ENCODE measurements at regions not wholly inside any gene's neighbourhood (a gene's known extent, or its start where the extent isn't known, plus 50 kb on each side); places are given as distances from the start of the nearest gene placed in this dataset.

DNA sequence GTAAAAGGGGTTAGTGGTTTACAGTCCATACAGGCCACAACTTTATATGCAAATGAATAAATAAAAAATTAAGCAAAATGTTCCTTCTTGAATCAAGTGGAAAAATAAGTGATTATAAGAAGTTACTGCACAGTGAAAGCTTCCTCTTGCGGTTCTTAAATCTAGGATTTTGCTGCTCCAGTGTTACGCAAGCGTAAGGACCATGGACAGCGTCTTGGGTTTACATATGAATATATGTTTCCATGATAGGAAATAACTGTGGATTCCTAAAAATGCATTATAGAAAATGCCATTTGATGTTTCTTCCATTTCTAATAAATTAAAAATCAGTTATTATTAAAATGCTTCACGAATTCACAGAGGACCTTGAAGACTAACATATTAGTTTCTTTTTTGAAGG lies 176.6 kb upstream of the POU3F2 start:
- H3K9ac ChIP-seq (ENCODE audit: low read length) = no peak overlapping the region
- no peaks in the 10 kb centered on the region for H3K27me3 ChIP-seq (ENCODE audit: low read length)
- H3K27ac ChIP-seq (ENCODE audit: low read depth, low read length) = no peak overlapping the region
- H3K9me2 ChIP-seq (replicated peaks; ENCODE audit: insufficient read depth, low read length) = no peaks in the 10 kb centered on the region
- H2AFZ ChIP-seq (ENCODE audit: low read depth, low read length, severe bottlenecking) = no peak overlapping the region
- no peaks in the 10 kb centered on the region for H3K9me3 ChIP-seq (ENCODE audit: insufficient read depth, low read length)
- H3K4me2 ChIP-seq (ENCODE audit: low read depth, low read length, poor library complexity, severe bottlenecking) = no peak overlapping the region
- no peaks in the 10 kb centered on the region for H3F3A ChIP-seq (ENCODE audit: insufficient read depth)
- no peaks in the 10 kb centered on the region for H4K20me1 ChIP-seq (ENCODE audit: low read depth, low read length)
- no peak for TF ChIP-seq EZH2phosphoT487 (conservative IDR thresholded peaks at IDR 0.05; ENCODE audit: low read length)
- TF ChIP-seq, protein P1, sequence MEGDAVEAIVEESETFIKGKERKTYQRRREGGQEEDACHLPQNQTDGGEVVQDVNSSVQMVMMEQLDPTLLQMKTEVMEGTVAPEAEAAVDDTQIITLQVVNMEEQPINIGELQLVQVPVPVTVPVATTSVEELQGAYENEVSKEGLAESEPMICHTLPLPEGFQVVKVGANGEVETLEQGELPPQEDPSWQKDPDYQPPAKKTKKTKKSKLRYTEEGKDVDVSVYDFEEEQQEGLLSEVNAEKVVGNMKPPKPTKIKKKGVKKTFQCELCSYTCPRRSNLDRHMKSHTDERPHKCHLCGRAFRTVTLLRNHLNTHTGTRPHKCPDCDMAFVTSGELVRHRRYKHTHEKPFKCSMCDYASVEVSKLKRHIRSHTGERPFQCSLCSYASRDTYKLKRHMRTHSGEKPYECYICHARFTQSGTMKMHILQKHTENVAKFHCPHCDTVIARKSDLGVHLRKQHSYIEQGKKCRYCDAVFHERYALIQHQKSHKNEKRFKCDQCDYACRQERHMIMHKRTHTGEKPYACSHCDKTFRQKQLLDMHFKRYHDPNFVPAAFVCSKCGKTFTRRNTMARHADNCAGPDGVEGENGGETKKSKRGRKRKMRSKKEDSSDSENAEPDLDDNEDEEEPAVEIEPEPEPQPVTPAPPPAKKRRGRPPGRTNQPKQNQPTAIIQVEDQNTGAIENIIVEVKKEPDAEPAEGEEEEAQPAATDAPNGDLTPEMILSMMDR (IDR thresholded peaks at IDR 0.05; ENCODE audit: insufficient read depth, low read length, poor library complexity, severe bottlenecking) = no peak
- no peaks in the 10 kb centered on the region for H3K79me2 ChIP-seq (ENCODE audit: insufficient read depth, low read length)
- H3K36me3 ChIP-seq (ENCODE audit: low read length) = no peaks in the 10 kb centered on the region
- H3K4me3 ChIP-seq (ENCODE audit: insufficient read depth, low read length, poor library complexity, severe bottlenecking) = no peak overlapping the region

DNA sequence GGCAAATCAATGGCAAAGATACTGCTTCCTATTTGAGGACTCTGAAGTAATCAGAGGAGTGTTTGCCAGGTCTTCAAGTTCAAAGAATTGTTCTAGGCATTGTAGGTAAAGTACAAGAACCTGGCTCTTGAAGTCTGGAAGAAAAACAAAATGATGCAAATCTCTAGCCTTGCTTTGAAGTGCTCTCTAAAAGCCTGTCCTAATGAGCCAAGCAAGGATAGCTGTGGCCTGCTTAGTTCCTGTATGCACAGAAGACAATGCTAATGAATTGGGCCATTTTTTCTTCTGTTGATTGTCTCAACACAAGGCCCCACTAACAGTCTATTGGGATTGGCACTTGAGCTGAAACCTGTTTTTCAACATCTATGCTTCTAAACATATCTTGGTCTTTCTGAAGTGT lies 165.0 kb upstream of the POU3F2 start:
- Histone ChIP-seq H3K27me3 (ENCODE audit: low read length) (no peaks in the 10 kb centered on the region), H3K9me3 (ENCODE audit: insufficient read depth, low read length) (no peaks in the 10 kb centered on the region), H3K27ac (ENCODE audit: low read depth, low read length) (no peak overlapping the region), H2AFZ (ENCODE audit: low read depth, low read length, severe bottlenecking) (no peak overlapping the region), H3K9ac (ENCODE audit: low read length) (no peak overlapping the region), H3F3A (ENCODE audit: insufficient read depth) (no peaks in the 10 kb centered on the region), H3K79me2 (ENCODE audit: insufficient read depth, low read length) (no peaks in the 10 kb centered on the region), H4K20me1 (ENCODE audit: low read depth, low read length) (no peaks in the 10 kb centered on the region), H3K4me2 (ENCODE audit: low read depth, low read length, poor library complexity, severe bottlenecking) (no peak overlapping the region), H3K36me3 (ENCODE audit: low read length) (no peaks in the 10 kb centered on the region), H3K4me3 (ENCODE audit: insufficient read depth, low read length, poor library complexity, severe bottlenecking) (no peak overlapping the region), H3K9me2 (replicated peaks; ENCODE audit: insufficient read depth, low read length) (no peaks in the 10 kb centered on the region)
- TF ChIP-seq EZH2phosphoT487 (conservative IDR thresholded peaks at IDR 0.05; ENCODE audit: low read length) = no peak
- TF ChIP-seq, protein P1 (IDR thresholded peaks at IDR 0.05; ENCODE audit: insufficient read depth, low read length, poor library complexity, severe bottlenecking) = no peak

DNA sequence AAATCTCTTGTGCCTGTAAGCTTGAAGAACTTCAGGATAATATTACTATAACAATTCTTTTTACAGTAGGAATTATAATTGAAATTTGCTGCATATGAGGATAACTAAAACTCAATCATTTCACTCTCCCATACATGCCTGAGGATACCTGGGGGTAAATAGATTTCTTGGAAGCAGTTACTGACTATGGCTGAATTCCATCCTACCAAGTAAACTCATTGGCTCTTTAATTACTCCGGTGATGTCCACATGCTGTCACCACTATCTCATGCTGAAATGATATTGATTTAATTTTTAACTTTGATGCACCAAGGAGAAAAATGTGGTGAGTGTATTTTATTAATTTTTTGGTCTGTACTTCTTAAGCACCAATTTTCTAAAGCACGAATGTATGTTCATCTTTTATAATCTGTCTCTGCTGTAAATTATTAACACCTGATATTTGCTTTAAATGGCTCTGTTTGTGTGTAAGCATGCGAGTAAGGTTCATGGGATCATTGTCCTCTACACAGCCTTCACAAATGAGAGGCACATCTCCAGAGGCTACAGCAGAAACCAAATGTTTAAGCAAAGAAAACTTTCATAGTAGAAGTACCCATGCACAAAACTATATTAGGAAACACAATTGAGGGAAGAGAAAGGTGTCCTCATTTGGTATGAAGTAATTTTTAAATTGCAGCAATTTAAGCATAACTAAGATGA lies 164.2 kb upstream of the POU3F2 start:
- H2AFZ ChIP-seq (ENCODE audit: low read depth, low read length, severe bottlenecking) = no peak overlapping the region
- H3K27me3 ChIP-seq (ENCODE audit: low read length) = no peaks in the 10 kb centered on the region
- no peak overlapping the region for H3K27ac ChIP-seq (ENCODE audit: low read depth, low read length)
- H3F3A ChIP-seq (ENCODE audit: insufficient read depth) = no peaks in the 10 kb centered on the region
- H4K20me1 ChIP-seq (ENCODE audit: low read depth, low read length) = no peaks in the 10 kb centered on the region
- TF ChIP-seq, protein P1 (IDR thresholded peaks at IDR 0.05; ENCODE audit: insufficient read depth, low read length, poor library complexity, severe bottlenecking) = no peak
- no peak for TF ChIP-seq EZH2phosphoT487 (conservative IDR thresholded peaks at IDR 0.05; ENCODE audit: low read length)
- H3K9me2 ChIP-seq (replicated peaks; ENCODE audit: insufficient read depth, low read length) = no peaks in the 10 kb centered on the region
- H3K4me3 ChIP-seq (ENCODE audit: insufficient read depth, low read length, poor library complexity, severe bottlenecking) = no peak overlapping the region
- no peaks in the 10 kb centered on the region for H3K9me3 ChIP-seq (ENCODE audit: insufficient read depth, low read length)
- H3K9ac ChIP-seq (ENCODE audit: low read length) = no peak overlapping the region
- H3K36me3 ChIP-seq (ENCODE audit: low read length) = no peaks in the 10 kb centered on the region
- no peaks in the 10 kb centered on the region for H3K79me2 ChIP-seq (ENCODE audit: insufficient read depth, low read length)
- no peak overlapping the region for H3K4me2 ChIP-seq (ENCODE audit: low read depth, low read length, poor library complexity, severe bottlenecking)
